Ishikawa (cell line): ENCODE measurements at regions not wholly inside any gene's neighbourhood (a gene's known extent, or its start where the extent isn't known, plus 50 kb on each side); places are given as distances from the start of the nearest gene placed in this dataset.

Experiments used
- CEBPB ChIP-seq: IDR thresholded peaks from 2 replicates; pipeline ENCODE4 v1.6.1; 2012
- CREB1 ChIP-seq: IDR thresholded peaks from 2 replicates; pipeline ENCODE4 v1.6.1; 2012; ENCODE audit warnings: low read depth
- EGR1 ChIP-seq: IDR thresholded peaks from 2 replicates; pipeline ENCODE4 v1.6.1; 2012
- EP300 ChIP-seq: IDR thresholded peaks from 2 replicates; pipeline ENCODE4 v1.6.1; 2012; ENCODE audit warnings: borderline replicate concordance
- FOXM1 ChIP-seq: IDR thresholded peaks from 2 replicates; pipeline ENCODE4 v1.6.1; 2012; ENCODE audit warnings: low read depth, borderline replicate concordance
- NFIC ChIP-seq: IDR thresholded peaks from 2 replicates; pipeline ENCODE4 v1.6.1; 2012
- RAD21 ChIP-seq: IDR thresholded peaks from 2 replicates; pipeline ENCODE4 v1.6.1; 2012; ENCODE audit warnings: low read depth
- TAF1 ChIP-seq: IDR thresholded peaks from 2 replicates; pipeline ENCODE4 v1.6.1; 2012; ENCODE audit warnings: low read depth, mild to moderate bottlenecking
- TCF12 ChIP-seq: IDR thresholded peaks from 2 replicates; pipeline ENCODE4 v1.6.1; 2012; ENCODE audit warnings: low read depth
- TEAD4 ChIP-seq: IDR thresholded peaks from 2 replicates; pipeline ENCODE4 v1.6.1; 2012
- YY1 ChIP-seq: IDR thresholded peaks from 2 replicates; pipeline ENCODE4 v1.6.1; 2012; ENCODE audit warnings: low read depth
- ZBTB7A ChIP-seq: IDR thresholded peaks from 2 replicates; pipeline ENCODE4 v1.6.1; 2012; ENCODE audit warnings: low read depth
- TF ChIP-seq, protein P1 (sequence below): IDR thresholded peaks from 2 replicates; pipeline ENCODE4 v1.6.1; 2012
- TF ChIP-seq, protein P2 (sequence below): IDR thresholded peaks from 2 replicates; pipeline ENCODE4 v1.6.1; 2012
- TF ChIP-seq, protein P3 (sequence below): IDR thresholded peaks from 2 replicates; pipeline ENCODE4 v1.6.1; 2012; ENCODE audit warnings: low read depth, mild to moderate bottlenecking

DNA sequence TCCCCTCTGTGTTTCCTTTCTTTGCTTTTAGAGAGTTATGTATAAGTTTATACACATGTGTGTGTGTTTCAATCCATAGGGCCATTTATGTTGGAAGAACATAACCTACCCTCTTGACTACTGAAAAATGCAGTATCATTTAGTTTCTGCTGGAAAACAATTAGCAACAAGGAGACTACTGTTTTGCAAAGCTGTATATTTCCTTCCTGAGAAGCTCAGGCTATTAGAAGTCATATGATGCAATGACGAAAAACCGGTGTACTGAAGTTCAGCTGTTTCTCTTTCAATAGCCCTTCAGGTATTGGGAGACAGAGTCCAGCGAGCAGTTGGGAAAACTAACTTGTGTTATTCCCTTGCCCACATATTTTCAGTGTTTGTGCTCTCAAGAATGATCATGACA lies 447.7 kb upstream of the GYPC start:
- TF ChIP-seq FOXM1 (no peak), EP300 (no peak), CREB1 (no peak), EGR1 (no peak), NFIC (no peak), RAD21 (no peak)
- TF ChIP-seq, protein P1, sequence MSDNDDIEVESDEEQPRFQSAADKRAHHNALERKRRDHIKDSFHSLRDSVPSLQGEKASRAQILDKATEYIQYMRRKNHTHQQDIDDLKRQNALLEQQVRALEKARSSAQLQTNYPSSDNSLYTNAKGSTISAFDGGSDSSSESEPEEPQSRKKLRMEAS = no peak
- TF ChIP-seq, protein P2, sequence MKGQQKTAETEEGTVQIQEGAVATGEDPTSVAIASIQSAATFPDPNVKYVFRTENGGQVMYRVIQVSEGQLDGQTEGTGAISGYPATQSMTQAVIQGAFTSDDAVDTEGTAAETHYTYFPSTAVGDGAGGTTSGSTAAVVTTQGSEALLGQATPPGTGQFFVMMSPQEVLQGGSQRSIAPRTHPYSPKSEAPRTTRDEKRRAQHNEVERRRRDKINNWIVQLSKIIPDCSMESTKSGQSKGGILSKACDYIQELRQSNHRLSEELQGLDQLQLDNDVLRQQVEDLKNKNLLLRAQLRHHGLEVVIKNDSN = no peak

DNA sequence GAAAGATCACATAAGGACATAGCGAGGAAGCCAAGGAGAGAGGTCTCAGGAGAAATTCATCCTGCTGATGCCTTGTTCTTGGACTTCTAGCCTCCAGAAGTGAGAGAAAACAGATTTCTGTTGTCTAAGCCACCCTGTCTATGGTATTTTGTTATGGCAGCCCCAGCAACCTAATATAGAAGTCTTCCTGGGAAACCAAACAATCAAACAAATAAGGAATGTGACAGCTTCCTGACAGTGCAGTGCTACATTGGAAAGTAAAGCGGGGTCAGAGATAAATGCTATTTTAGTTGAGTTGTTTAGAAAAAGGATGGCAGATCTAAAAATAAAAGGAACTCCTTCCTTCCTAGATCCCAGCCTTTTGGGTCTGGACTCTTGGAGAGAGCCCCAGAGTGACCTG lies 443.2 kb upstream of the GYPC start:
- TF ChIP-seq NFIC = no peak
- TF ChIP-seq, protein P3, sequence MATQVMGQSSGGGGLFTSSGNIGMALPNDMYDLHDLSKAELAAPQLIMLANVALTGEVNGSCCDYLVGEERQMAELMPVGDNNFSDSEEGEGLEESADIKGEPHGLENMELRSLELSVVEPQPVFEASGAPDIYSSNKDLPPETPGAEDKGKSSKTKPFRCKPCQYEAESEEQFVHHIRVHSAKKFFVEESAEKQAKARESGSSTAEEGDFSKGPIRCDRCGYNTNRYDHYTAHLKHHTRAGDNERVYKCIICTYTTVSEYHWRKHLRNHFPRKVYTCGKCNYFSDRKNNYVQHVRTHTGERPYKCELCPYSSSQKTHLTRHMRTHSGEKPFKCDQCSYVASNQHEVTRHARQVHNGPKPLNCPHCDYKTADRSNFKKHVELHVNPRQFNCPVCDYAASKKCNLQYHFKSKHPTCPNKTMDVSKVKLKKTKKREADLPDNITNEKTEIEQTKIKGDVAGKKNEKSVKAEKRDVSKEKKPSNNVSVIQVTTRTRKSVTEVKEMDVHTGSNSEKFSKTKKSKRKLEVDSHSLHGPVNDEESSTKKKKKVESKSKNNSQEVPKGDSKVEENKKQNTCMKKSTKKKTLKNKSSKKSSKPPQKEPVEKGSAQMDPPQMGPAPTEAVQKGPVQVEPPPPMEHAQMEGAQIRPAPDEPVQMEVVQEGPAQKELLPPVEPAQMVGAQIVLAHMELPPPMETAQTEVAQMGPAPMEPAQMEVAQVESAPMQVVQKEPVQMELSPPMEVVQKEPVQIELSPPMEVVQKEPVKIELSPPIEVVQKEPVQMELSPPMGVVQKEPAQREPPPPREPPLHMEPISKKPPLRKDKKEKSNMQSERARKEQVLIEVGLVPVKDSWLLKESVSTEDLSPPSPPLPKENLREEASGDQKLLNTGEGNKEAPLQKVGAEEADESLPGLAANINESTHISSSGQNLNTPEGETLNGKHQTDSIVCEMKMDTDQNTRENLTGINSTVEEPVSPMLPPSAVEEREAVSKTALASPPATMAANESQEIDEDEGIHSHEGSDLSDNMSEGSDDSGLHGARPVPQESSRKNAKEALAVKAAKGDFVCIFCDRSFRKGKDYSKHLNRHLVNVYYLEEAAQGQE = no peak
- no peak for TF ChIP-seq TAF1
- no peak for TF ChIP-seq TEAD4
- no peak for TF ChIP-seq EGR1
- no peak for TF ChIP-seq CEBPB

DNA sequence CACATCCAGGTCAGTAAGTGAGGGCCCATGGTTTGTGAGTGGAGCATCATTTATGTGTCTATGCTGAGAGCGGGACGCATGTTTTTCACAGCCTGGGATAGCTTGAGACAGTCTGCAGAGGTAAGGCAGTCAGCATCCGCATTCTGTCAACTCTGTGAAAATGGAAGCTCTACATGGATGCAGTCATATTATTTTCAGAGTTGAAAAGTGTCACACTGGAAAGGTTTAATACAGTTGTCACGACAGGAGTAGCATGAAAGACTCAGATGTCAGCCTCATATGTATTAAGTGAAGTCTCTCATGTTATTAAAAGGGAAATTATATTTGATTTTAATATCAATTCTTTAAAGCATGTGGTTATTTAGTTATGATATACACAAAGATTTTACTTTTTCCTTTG lies 436.9 kb upstream of the GYPC start:
- TF ChIP-seq YY1 (no peak), TCF12 (no peak), FOXM1 (no peak), EP300 (no peak), TAF1 (no peak), TEAD4 (no peak), EGR1 (no peak), CEBPB (no peak), RAD21 (no peak), CREB1 (no peak), ZBTB7A (no peak), NFIC (no peak)
- TF ChIP-seq, protein P3 = no peak
- TF ChIP-seq, protein P2 = no peak
- TF ChIP-seq, protein P1 = no peak

DNA sequence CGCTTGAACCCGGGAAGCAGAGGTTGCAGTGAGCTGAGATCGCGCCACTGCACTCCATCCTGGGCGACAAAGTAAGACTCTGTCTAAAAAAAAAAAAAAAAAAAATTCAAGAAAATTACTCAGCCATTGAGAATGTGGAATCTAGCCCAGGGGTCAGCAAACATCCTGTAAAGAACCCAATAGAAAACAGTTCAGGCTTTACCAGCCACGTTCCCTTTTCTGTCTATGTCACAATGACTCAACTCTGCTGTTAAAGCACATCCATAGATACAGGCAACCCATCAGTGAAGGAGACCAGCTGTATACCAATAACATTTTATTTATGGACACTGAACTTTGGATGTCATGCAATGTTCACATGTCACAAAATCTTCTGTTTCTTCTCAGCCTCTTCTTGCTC lies 435.6 kb upstream of the GYPC start:
- TF ChIP-seq NFIC (no peak), TCF12 (no peak), EP300 (no peak), EGR1 (no peak), RAD21 (no peak), TEAD4 (no peak), YY1 (no peak), CEBPB (no peak), TAF1 (no peak), FOXM1 (no peak), CREB1 (no peak), ZBTB7A (no peak)
- TF ChIP-seq, protein P2 = no peak
- TF ChIP-seq, protein P1 = no peak
- TF ChIP-seq, protein P3 = no peak
